WTC11 (cell line): ENCODE measurements at regions not wholly inside any gene's neighbourhood (a gene's known extent, or its start where the extent isn't known, plus 50 kb on each side); places are given as distances from the start of the nearest gene placed in this dataset.

ENCODE experiments used
- CREB1 ChIP-seq: sonication (generic); formaldehyde crosslinking; IDR thresholded peaks from 2 replicates; pipeline ENCODE4 v1.8.0; 2023; ENCODE audit warnings: mild to moderate bottlenecking, missing genetic modification reagents
- ELF4 ChIP-seq: sonication (generic); formaldehyde crosslinking; IDR thresholded peaks from 2 replicates; pipeline ENCODE4 v1.8.1; 2022; ENCODE audit warnings: low read depth, mild to moderate bottlenecking, moderate library complexity, missing genetic modification reagents
- TF ChIP-seq, protein P1 (sequence below): sonication (generic); formaldehyde crosslinking; IDR thresholded peaks from 2 replicates; pipeline ENCODE4 v1.8.0; 2022; ENCODE audit warnings: mild to moderate bottlenecking, missing genetic modification reagents
- TF ChIP-seq, protein P2 (sequence below): fragments of 200-600 bp; IDR thresholded peaks from 2 replicates; pipeline ENCODE4 v1.8.0; 2022; ENCODE audit warnings: antibody characterized with exemption
- TF ChIP-seq, protein P3 (sequence below): sonication (generic); formaldehyde crosslinking; IDR thresholded peaks from 2 replicates; pipeline ENCODE4 v1.8.1; 2023; ENCODE audit warnings: mild to moderate bottlenecking, missing genetic modification reagents
- TF ChIP-seq, protein P4 (sequence below): sonication (generic); formaldehyde crosslinking; IDR thresholded peaks from 2 replicates; pipeline ENCODE4 v1.8.0; 2023; ENCODE audit warnings: mild to moderate bottlenecking, missing genetic modification reagents
- TF ChIP-seq, protein P5 (sequence below): sonication (generic); formaldehyde crosslinking; IDR thresholded peaks from 2 replicates; pipeline ENCODE4 v1.8.0; 2022; ENCODE audit warnings: mild to moderate bottlenecking, missing genetic modification reagents
- TF ChIP-seq, protein P6 (sequence below): sonication (generic); formaldehyde crosslinking; IDR thresholded peaks from 2 replicates; pipeline ENCODE4 v1.8.1; 2023; ENCODE audit warnings: mild to moderate bottlenecking, missing genetic modification reagents, moderate library complexity

DNA sequence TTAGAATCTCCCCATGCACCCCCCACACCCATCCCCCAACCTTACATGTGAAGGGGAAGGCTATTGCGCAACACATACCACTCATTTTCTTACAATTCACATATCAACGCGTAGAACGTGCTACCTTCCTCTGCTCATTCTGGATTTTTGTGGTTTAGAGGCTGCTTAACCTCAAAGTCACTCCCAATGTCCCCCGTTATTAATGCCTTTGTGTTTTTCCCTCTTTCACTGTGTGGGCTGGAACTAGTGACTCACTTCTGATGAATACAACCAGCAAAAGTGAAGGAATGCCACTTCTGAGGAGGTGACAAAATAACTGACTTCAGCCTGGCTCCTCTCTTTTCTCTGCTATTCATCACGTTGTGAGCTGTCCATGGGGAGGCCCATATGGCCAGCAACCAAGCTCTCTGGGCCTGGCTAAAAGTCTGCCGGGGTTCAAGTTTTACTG is 342.5 kb upstream of the NXPH2 start:
- TF ChIP-seq, protein P1, sequence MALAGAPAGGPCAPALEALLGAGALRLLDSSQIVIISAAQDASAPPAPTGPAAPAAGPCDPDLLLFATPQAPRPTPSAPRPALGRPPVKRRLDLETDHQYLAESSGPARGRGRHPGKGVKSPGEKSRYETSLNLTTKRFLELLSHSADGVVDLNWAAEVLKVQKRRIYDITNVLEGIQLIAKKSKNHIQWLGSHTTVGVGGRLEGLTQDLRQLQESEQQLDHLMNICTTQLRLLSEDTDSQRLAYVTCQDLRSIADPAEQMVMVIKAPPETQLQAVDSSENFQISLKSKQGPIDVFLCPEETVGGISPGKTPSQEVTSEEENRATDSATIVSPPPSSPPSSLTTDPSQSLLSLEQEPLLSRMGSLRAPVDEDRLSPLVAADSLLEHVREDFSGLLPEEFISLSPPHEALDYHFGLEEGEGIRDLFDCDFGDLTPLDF = no peak
- TF ChIP-seq, protein P2, sequence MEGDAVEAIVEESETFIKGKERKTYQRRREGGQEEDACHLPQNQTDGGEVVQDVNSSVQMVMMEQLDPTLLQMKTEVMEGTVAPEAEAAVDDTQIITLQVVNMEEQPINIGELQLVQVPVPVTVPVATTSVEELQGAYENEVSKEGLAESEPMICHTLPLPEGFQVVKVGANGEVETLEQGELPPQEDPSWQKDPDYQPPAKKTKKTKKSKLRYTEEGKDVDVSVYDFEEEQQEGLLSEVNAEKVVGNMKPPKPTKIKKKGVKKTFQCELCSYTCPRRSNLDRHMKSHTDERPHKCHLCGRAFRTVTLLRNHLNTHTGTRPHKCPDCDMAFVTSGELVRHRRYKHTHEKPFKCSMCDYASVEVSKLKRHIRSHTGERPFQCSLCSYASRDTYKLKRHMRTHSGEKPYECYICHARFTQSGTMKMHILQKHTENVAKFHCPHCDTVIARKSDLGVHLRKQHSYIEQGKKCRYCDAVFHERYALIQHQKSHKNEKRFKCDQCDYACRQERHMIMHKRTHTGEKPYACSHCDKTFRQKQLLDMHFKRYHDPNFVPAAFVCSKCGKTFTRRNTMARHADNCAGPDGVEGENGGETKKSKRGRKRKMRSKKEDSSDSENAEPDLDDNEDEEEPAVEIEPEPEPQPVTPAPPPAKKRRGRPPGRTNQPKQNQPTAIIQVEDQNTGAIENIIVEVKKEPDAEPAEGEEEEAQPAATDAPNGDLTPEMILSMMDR = no peak
- TF ChIP-seq, protein P3, sequence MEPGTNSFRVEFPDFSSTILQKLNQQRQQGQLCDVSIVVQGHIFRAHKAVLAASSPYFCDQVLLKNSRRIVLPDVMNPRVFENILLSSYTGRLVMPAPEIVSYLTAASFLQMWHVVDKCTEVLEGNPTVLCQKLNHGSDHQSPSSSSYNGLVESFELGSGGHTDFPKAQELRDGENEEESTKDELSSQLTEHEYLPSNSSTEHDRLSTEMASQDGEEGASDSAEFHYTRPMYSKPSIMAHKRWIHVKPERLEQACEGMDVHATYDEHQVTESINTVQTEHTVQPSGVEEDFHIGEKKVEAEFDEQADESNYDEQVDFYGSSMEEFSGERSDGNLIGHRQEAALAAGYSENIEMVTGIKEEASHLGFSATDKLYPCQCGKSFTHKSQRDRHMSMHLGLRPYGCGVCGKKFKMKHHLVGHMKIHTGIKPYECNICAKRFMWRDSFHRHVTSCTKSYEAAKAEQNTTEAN (CRISPR knock-in tag) = no peak
- TF ChIP-seq ELF4 = no peak
- TF ChIP-seq, protein P4, sequence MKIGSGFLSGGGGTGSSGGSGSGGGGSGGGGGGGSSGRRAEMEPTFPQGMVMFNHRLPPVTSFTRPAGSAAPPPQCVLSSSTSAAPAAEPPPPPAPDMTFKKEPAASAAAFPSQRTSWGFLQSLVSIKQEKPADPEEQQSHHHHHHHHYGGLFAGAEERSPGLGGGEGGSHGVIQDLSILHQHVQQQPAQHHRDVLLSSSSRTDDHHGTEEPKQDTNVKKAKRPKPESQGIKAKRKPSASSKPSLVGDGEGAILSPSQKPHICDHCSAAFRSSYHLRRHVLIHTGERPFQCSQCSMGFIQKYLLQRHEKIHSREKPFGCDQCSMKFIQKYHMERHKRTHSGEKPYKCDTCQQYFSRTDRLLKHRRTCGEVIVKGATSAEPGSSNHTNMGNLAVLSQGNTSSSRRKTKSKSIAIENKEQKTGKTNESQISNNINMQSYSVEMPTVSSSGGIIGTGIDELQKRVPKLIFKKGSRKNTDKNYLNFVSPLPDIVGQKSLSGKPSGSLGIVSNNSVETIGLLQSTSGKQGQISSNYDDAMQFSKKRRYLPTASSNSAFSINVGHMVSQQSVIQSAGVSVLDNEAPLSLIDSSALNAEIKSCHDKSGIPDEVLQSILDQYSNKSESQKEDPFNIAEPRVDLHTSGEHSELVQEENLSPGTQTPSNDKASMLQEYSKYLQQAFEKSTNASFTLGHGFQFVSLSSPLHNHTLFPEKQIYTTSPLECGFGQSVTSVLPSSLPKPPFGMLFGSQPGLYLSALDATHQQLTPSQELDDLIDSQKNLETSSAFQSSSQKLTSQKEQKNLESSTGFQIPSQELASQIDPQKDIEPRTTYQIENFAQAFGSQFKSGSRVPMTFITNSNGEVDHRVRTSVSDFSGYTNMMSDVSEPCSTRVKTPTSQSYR (CRISPR knock-in tag) = no peak
- TF ChIP-seq CREB1 (CRISPR knock-in tag) = no peak
- TF ChIP-seq, protein P5, sequence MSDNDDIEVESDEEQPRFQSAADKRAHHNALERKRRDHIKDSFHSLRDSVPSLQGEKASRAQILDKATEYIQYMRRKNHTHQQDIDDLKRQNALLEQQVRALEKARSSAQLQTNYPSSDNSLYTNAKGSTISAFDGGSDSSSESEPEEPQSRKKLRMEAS (CRISPR knock-in tag) = no peak
- TF ChIP-seq, protein P6, sequence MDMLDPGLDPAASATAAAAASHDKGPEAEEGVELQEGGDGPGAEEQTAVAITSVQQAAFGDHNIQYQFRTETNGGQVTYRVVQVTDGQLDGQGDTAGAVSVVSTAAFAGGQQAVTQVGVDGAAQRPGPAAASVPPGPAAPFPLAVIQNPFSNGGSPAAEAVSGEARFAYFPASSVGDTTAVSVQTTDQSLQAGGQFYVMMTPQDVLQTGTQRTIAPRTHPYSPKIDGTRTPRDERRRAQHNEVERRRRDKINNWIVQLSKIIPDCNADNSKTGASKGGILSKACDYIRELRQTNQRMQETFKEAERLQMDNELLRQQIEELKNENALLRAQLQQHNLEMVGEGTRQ (CRISPR knock-in tag) = no peak
